DOHH2 (cell line): ENCODE measurements at regions not wholly inside any gene's neighbourhood (a gene's known extent, or its start where the extent isn't known, plus 50 kb on each side); places are given as distances from the start of the nearest gene placed in this dataset.

ENCODE experiments used
- CTCF ChIP-seq: fragments of 200-600 bp; sonication (generic); IDR thresholded peaks from one replicate; pipeline ENCODE4 v1.5.1; 2014; ENCODE audit warnings: antibody characterized with exemption, mild to moderate bottlenecking, low read depth, low read length; ENCODE audit not compliant: poor library complexity, severe bottlenecking
- EZH2phosphoT487 ChIP-seq: fragments of 200-600 bp; sonication (generic); IDR thresholded peaks from 2 replicates; pipeline ENCODE4 v1.6.1; 2017; ENCODE audit warnings: borderline replicate concordance, mild to moderate bottlenecking, antibody characterized with exemption, low read length, moderate library complexity, mixed read lengths

- TF ChIP-seq CTCF: no peak
- TF ChIP-seq EZH2phosphoT487: no peak
Measured at GRCh38 chr2:145906354-145906753, 1386.4 kb upstream of the ZEB2 start.
